HG02623 (cell line): ENCODE measurements at regions not wholly inside any gene's neighbourhood (a gene's known extent, or its start where the extent isn't known, plus 50 kb on each side); places are given as distances from the start of the nearest gene placed in this dataset.

Source experiments
- ATAC-seq: cut with Tn5 transposase; IDR thresholded peaks from one replicate; pipeline ENCODE4 v1.9.1; 2021; ENCODE audit warnings: moderate library complexity; ENCODE audit not compliant: unreplicated experiment

DNA sequence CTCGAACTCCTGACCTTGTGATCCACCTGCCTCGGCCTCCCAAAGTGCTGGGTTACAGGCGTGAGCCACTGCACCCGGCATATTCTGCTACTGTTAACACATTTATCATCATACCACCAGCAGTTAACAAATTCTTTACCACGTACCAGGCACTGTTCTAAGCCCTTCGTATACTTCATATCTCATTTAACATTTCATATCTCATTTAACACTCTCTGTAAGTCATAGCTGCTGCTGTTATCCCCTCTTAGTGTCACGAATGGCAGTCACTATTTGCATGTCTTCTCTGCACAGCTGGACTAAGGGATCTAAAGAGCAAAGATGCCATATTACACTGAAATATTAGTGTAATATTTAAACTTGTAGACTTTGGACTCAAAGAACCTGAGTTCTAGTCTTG, 462.5 kb upstream of the DAB1 start:
- ATAC-seq = no peak

GRCh38 chr1:57883642-57883995, 459.8 kb upstream of the DAB1 start:
- no peak for ATAC-seq

- ATAC-seq = no peak
Observed at GRCh38 chr1:57882934-57883641, 459.2 kb upstream of the DAB1 start.

GRCh38 chr1:57882072-57882471, 458.2 kb upstream of the DAB1 start:
- no peak for ATAC-seq

- ATAC-seq = no peak
Observed at GRCh38 chr1:57881639-57882038, 457.8 kb upstream of the DAB1 start.

GRCh38 chr1:57879700-57880099, 455.8 kb upstream of the DAB1 start:
- no peak for ATAC-seq

DNA sequence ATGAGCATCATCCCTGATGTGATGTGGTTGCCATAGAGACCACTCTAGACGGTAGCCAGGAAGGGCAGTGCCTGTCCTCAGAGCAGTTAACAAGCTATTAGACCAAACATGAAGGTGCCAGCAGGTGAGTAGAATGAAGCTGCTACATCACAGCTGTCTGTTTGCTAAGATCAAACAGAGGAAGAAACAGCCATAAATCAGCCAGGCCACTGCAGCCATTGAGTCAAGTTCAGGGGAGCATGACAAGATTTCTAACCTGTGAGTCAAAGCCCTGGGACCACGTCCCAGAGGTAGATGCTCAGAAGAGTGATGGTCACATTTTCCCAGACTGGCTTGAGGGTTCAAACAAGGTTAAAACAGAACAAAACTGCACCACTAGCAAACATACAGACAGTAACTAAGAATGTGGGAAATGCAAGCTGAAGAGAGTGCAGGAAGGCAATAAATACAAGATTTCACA, 450.6 kb upstream of the DAB1 start:
- no peak for ATAC-seq

DNA sequence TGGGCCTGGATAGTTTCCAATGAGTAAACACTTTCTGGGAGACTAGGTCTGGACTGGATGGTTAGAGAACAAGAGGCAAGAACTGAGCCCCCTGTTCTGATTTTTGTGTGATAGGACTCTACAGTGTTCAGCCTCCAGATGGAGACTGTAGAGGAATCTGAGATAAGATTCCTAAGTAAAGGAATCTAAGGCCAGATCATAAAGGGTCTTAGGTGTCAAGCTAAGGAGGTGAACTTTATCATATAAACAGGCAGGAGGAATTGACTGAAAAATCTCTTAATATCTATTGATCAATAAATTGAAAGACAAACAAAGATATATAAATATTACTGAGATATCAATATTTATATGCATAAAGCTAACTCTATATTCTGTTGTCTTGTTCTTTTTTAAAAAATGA, 449.1 kb upstream of the DAB1 start:
- no peak for ATAC-seq

GRCh38 chr1:57868908-57869307, 445.0 kb upstream of the DAB1 start:
- no peak for ATAC-seq

DNA sequence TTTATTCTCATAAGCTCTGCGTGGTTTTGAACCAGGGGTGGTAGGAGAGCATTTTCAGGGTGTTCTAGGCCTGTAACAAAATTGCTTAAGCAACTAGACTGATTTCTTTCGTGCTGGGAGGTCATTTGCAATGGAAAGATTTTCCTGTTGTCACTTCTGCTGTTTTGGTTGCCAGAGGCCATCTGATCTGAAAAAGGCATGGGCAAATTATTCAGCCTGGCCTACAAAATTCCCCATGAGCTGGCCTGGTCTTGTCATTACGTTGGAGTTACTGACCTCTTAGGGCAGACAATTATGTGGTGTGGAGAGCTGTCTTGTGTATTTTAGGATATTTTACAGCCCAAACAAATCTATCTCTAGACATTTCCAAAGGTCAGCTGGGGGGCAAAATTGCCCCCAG, 444.4 kb upstream of the DAB1 start:
- ATAC-seq = no peak

DNA sequence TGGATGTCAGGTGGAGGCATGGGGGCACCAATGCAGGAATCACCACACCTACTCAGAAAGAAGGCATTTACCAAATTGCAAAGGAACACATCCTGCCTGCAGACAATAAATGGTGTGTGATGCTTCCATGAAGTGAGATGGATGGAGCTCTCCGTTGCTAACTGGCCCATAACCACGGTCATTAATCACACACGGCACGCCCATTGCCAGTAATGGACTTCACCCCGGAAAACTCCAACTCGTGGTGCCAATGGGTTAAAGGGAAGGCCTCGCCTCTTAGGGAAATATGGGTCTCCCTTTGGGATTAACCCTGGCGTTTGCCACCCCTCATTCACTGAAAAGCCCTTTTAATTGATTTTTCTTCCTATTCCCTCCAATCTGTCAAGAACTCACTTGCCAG, 443.1 kb upstream of the DAB1 start:
- ATAC-seq = no peak

- no peak for ATAC-seq
Observed at GRCh38 chr1:57860931-57861565, 437.2 kb upstream of the DAB1 start.

- ATAC-seq = no peak
Observed at GRCh38 chr1:57860325-57860724, 436.5 kb upstream of the DAB1 start.

DNA sequence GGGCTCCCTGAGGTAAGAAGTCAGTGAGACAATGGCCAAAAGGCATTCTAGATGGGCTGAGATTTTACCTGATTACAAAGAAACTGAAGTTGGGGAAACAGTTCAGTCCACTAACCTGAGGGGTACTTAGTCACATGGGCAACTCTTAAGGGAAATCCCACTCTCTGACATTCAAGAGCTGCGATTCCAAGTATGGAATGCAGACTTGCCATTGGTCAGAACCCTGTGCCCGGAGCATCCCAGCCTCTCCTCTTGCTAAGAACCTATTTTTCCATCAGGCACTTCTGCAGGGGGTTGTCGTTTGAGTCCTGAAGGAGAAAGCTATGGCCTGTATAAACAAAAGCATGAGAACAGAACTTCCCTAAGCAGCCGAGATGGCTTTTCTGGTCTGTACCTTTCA, 434.9 kb upstream of the DAB1 start:
- no peak for ATAC-seq

GRCh38 chr1:57857809-57858208, 433.9 kb upstream of the DAB1 start:
- no peak for ATAC-seq

DNA sequence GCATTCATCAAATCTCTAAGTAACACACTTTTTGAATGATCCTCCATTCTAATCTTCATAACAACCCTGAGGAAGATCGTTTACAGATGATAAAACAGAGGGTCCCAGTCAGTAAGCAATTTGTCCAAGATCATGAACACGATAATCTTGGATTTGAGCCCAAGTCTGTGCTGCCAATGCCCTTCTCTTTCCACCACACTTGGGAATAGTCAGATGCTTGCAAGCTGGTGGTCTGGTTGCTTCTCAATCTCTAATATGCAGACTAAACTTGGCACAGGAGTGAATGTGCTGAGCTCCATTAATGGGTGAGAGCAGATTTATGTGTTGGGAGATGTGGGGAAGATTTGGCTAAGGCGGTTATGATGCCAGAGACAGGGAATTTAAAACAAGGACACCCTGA, 430.6 kb upstream of the DAB1 start:
- no peak for ATAC-seq

GRCh38 chr1:57850176-57850940, 426.5 kb upstream of the DAB1 start:
- no peak for ATAC-seq

- no peak for ATAC-seq
Observed at GRCh38 chr1:57848406-57848805, 424.5 kb upstream of the DAB1 start.

DNA sequence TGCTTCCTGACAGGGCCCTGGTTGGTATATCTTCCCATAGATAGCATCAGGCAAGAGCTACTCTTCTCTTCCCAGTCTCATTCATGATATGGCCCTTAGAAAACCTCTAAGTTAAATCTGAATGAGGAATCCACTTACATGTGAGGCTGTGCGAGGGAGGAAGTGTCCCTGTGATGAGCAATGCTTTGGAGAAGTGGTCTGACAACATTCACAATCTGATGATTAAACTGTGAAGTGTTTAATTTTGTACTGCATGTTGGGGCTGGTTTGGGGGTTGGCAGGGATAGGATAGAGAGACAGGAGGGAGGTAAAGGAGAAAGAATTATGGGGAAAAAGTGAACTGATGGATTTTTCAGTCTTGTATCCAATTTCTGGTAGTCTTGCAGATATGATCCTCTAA, 421.2 kb upstream of the DAB1 start:
- no peak for ATAC-seq

DNA sequence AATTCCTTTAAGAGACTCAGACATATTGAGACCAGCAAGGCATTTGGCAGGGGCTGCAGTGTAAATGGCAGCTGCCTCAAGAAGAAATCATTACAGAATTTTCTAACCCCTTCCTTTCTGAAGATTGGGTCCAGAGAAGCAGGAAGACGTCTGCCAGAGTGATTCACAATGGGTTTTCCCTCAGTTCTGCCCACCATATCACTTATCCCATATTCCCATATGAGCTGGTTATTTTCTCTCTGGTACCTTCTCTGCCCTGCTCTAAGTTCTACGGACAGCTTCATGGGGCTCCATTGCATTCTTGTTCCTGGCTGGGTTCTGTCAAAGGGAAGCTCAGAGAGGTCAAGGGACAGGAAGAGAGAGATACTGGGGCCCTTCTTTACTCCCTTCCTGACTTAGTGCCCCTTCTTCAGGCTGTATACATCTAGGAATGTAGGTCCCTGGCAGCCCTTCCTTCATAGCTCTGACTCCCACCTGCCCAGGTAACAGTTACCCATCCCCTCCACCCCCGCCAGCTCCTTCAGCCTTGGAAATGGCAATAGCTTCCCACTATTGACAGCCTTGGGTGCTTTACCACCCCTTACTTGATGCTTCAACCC, 420.6 kb upstream of the DAB1 start:
- ATAC-seq = no peak

GRCh38 chr1:57843760-57844159, 419.9 kb upstream of the DAB1 start:
- ATAC-seq = no peak

DNA sequence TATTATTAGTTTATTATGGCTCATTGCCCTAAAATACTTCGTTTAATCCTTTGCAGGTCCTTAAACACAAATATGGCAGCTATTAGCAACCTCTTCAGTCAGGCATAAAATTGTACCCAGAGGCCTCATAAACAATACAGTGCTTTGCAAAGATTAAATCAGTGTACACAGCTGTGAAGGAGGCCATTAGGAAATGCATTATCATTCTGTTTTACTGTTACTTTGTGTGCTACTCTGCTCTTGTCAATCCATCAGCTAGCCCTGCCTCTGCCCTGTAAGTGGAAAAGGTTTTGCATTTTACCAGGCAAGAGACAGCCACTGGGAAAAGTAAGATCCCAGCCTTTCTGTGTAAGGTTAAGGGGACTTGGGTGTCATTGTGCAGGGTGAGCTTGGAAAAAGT, 415.7 kb upstream of the DAB1 start:
- no peak for ATAC-seq
